ENCODE measurements at regions not wholly inside any gene's neighbourhood (a gene's known extent, or its start where the extent isn't known, plus 50 kb on each side); places are given as distances from the start of the nearest gene placed in this dataset.
"Not testable (repeated sequence)": the region's sequence is repeated elsewhere in the genome, so short reads cannot be mapped to it uniquely, and the experiment has no call there.

- Histone ChIP-seq H4K20me1 (ENCODE audit: insufficient read depth, poor library complexity, severe bottlenecking) (no peaks in the 10 kb centered on the region), H3K36me3 (replicated peaks; ENCODE audit: insufficient read depth, low read depth) (no peaks in the 10 kb centered on the region), H3K4me1 (ENCODE audit: insufficient read depth) (peaks cover 4% of the 10 kb centered on the region), H3K9me2 (replicated peaks; ENCODE audit: insufficient read depth) (no peaks in the 10 kb centered on the region), H3K27ac (no peak overlapping the region), H3K9me3 (ENCODE audit: low read depth) (no peaks in the 10 kb centered on the region), H3K79me2 (no peaks in the 10 kb centered on the region), H2AFZ (no peak overlapping the region), H3K4me3 (no peak overlapping the region), H3K27me3 (no peaks in the 10 kb centered on the region), H3K4me2 (no peak overlapping the region)
- DNase-seq (ENCODE audit: low spot score): no peak
- WGBS (ENCODE audit: low lambda C conversion rate, missing lambda C conversion rate): 92% methylated on average over 3 of the region's 3 CpGs
- TF ChIP-seq EZH2 (IDR thresholded peaks at IDR 0.05; ENCODE audit: borderline replicate concordance): no peak
- no peak for TF ChIP-seq CTCF (IDR thresholded peaks at IDR 0.05; ENCODE audit: poor library complexity)
- TF ChIP-seq EZH2phosphoT487 (IDR thresholded peaks at IDR 0.05; ENCODE audit: low read depth, severe bottlenecking, unreplicated experiment): no peak
These were observed 100.4 kb upstream of the GALNT18 start for GRCh38 chr11:11722246-11722645.

- H2AFZ ChIP-seq: no peak overlapping the region
- no peaks in the 10 kb centered on the region for H3K27me3 ChIP-seq
- peaks cover 4% of the 10 kb centered on the region for H3K4me1 ChIP-seq (ENCODE audit: insufficient read depth)
- no peaks in the 10 kb centered on the region for H3K36me3 ChIP-seq (replicated peaks; ENCODE audit: insufficient read depth, low read depth)
- no peak for TF ChIP-seq CTCF (IDR thresholded peaks at IDR 0.05; ENCODE audit: poor library complexity)
- TF ChIP-seq EZH2 (IDR thresholded peaks at IDR 0.05; ENCODE audit: borderline replicate concordance): no peak
- no peak for TF ChIP-seq EZH2phosphoT487 (IDR thresholded peaks at IDR 0.05; ENCODE audit: low read depth, severe bottlenecking, unreplicated experiment)
- 78% methylated on average over 3 of the region's 3 CpGs for WGBS (ENCODE audit: low lambda C conversion rate, missing lambda C conversion rate)
- no peak overlapping the region for H3K27ac ChIP-seq
- H3K4me3 ChIP-seq: no peak overlapping the region
- H3K79me2 ChIP-seq: no peaks in the 10 kb centered on the region
- no peak overlapping the region for H3K4me2 ChIP-seq
- no peaks in the 10 kb centered on the region for H3K9me2 ChIP-seq (replicated peaks; ENCODE audit: insufficient read depth)
- no peaks in the 10 kb centered on the region for H3K9me3 ChIP-seq (ENCODE audit: low read depth)
- DNase-seq (ENCODE audit: low spot score): no peak
- H4K20me1 ChIP-seq (ENCODE audit: insufficient read depth, poor library complexity, severe bottlenecking): no peaks in the 10 kb centered on the region
These were observed 96.7 kb upstream of the GALNT18 start for GRCh38 chr11:11718511-11718910.

- Histone ChIP-seq H3K27ac (no peak overlapping the region), H3K4me2 (no peak overlapping the region), H3K4me1 (ENCODE audit: insufficient read depth) (peaks cover 4% of the 10 kb centered on the region), H2AFZ (no peak overlapping the region), H3K9me3 (ENCODE audit: low read depth) (no peaks in the 10 kb centered on the region), H4K20me1 (ENCODE audit: insufficient read depth, poor library complexity, severe bottlenecking) (no peaks in the 10 kb centered on the region), H3K9me2 (replicated peaks; ENCODE audit: insufficient read depth) (no peaks in the 10 kb centered on the region), H3K79me2 (no peaks in the 10 kb centered on the region), H3K27me3 (no peaks in the 10 kb centered on the region), H3K36me3 (replicated peaks; ENCODE audit: insufficient read depth, low read depth) (no peaks in the 10 kb centered on the region), H3K4me3 (no peak overlapping the region)
- no peak for TF ChIP-seq CTCF (IDR thresholded peaks at IDR 0.05; ENCODE audit: poor library complexity)
- no peak for DNase-seq (ENCODE audit: low spot score)
- WGBS (ENCODE audit: low lambda C conversion rate, missing lambda C conversion rate): 96% methylated on average over 15 of the region's 15 CpGs
These were observed 95.4 kb upstream of the GALNT18 start for GRCh38 chr11:11717064-11717725.

GRCh38 chr11:11715075-11715474 lies 93.3 kb upstream of the GALNT18 start:
- not testable (repeated sequence) for DNase-seq (ENCODE audit: low spot score); H3K27ac ChIP-seq; H3K4me2 ChIP-seq; H3K27me3 ChIP-seq; H3K4me3 ChIP-seq; H3K4me1 ChIP-seq (ENCODE audit: insufficient read depth); H2AFZ ChIP-seq; H3K36me3 ChIP-seq (replicated peaks; ENCODE audit: insufficient read depth, low read depth); H4K20me1 ChIP-seq (ENCODE audit: insufficient read depth, poor library complexity, severe bottlenecking); H3K79me2 ChIP-seq; H3K9me2 ChIP-seq (replicated peaks; ENCODE audit: insufficient read depth); H3K9me3 ChIP-seq (ENCODE audit: low read depth)
- 88% methylated on average over 1 of the region's 1 CpG for WGBS (ENCODE audit: low lambda C conversion rate, missing lambda C conversion rate)

All from hepatocyte (in vitro differentiated cells).